ENCODE measurements at regions not wholly inside any gene's neighbourhood (a gene's known extent, or its start where the extent isn't known, plus 50 kb on each side); places are given as distances from the start of the nearest gene placed in this dataset.
"Not testable (repeated sequence)": the region's sequence is repeated elsewhere in the genome, so short reads cannot be mapped to it uniquely, and the experiment has no call there.

DNA sequence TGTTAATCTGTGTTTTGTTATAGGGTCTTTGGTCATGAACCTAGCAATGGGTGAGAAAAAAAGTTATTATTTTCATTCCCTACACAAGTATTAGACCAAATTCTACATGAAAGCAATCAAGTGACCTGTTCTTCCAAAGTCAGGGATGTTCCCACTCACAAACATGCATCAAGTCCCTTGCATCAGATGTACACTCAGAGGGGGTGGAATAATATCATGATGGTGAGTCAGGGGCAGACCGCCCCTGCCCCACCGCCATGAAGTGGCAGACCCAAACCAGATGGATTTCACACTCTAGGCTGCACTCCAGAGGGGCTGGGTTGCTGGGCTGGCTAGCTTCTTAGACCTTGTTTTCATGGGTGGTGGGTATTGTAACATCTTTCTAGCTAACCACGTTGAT, 91.4 kb downstream of the ACAA2 start:
- Histone ChIP-seq H3K14ac (ENCODE audit: insufficient read depth, low read length) (no peak overlapping the region), H3K27me3 (ENCODE audit: insufficient read depth, low read length) (no peaks in the 10 kb centered on the region), H3K23me2 (ENCODE audit: insufficient read length, low read depth, low read length, poor library complexity, severe bottlenecking) (no peaks in the 10 kb centered on the region), H2BK20ac (ENCODE audit: low read depth, low read length, poor library complexity, severe bottlenecking) (no peak overlapping the region), H3K23ac (ENCODE audit: insufficient read length, low read depth, low read length) (no peak overlapping the region), H4K8ac (replicated peaks; ENCODE audit: insufficient read length, low read depth, low read length) (no peak overlapping the region), H3K9ac (ENCODE audit: extremely low read depth, insufficient read length, low read length) (no peak overlapping the region), H3K4me1 (ENCODE audit: insufficient read depth, low read length) (peaks cover 6% of the 10 kb centered on the region; the same call in 1 of the 2 replicates), H3K9me3 (ENCODE audit: control insufficient read depth, low read depth, low read length) (no peaks in the 10 kb centered on the region), H3K4ac (ENCODE audit: low read depth, low read length) (no peak overlapping the region), H4K20me1 (ENCODE audit: control insufficient read depth, insufficient read depth, insufficient read length) (no peaks in the 10 kb centered on the region), H4K5ac (ENCODE audit: insufficient read length, low read depth, low read length) (no peak overlapping the region), H2BK5ac (ENCODE audit: insufficient read length, low read length) (no peak overlapping the region), H4K91ac (ENCODE audit: insufficient read length, low read depth, low read length) (no peak overlapping the region), H2AFZ (ENCODE audit: low read length) (no peak overlapping the region), H2BK15ac (ENCODE audit: low read depth, low read length) (no peak overlapping the region), H2BK12ac (ENCODE audit: insufficient read length, low read depth, low read length) (no peak overlapping the region), H3K18ac (ENCODE audit: insufficient read length, low read depth, low read length) (no peak overlapping the region), H3K4me2 (ENCODE audit: insufficient read depth, insufficient read length, low read length) (no peak overlapping the region), H3K79me2 (ENCODE audit: insufficient read depth, low read length) (no peaks in the 10 kb centered on the region), H3K27ac (ENCODE audit: insufficient read length, low read depth, low read length) (no peak overlapping the region), H2BK120ac (ENCODE audit: low read depth, low read length, poor library complexity, severe bottlenecking) (no peak overlapping the region), H3K79me1 (ENCODE audit: insufficient read depth, low read depth, low read length, poor library complexity, severe bottlenecking) (no peaks in the 10 kb centered on the region), H3T11ph (ENCODE audit: low read length) (no peak overlapping the region), H3K56ac (ENCODE audit: insufficient read length, low read depth, low read length) (no peak overlapping the region), H2AK5ac (ENCODE audit: insufficient read length, low read length) (no peak overlapping the region)
- Mint-ChIP-seq H3K27me3 (ENCODE audit: low read depth) (no peaks in the 10 kb centered on the region), H3K27ac (no peak overlapping the region), H3K9me3 (no peaks in the 10 kb centered on the region; a peak in 1 of 5 replicates), H3K36me3 (ENCODE audit: insufficient read depth in 1 of 3, low read depth in 3 of 3) (no peaks in the 10 kb centered on the region), H3K4me1 (peaks cover 20 to 21% of the 10 kb centered on the region in 2 experiments), H3K4me3 (no peak overlapping the region)
- TF ChIP-seq, protein P1, sequence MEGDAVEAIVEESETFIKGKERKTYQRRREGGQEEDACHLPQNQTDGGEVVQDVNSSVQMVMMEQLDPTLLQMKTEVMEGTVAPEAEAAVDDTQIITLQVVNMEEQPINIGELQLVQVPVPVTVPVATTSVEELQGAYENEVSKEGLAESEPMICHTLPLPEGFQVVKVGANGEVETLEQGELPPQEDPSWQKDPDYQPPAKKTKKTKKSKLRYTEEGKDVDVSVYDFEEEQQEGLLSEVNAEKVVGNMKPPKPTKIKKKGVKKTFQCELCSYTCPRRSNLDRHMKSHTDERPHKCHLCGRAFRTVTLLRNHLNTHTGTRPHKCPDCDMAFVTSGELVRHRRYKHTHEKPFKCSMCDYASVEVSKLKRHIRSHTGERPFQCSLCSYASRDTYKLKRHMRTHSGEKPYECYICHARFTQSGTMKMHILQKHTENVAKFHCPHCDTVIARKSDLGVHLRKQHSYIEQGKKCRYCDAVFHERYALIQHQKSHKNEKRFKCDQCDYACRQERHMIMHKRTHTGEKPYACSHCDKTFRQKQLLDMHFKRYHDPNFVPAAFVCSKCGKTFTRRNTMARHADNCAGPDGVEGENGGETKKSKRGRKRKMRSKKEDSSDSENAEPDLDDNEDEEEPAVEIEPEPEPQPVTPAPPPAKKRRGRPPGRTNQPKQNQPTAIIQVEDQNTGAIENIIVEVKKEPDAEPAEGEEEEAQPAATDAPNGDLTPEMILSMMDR (conservative IDR thresholded peaks at IDR 0.05), result no peak
- DNase-seq, result no peak
- no CpG with 5 or more reads among the region's 3 CpGs for WGBS (ENCODE audit: extremely low coverage, insufficient read length, low lambda C conversion rate)

DNA sequence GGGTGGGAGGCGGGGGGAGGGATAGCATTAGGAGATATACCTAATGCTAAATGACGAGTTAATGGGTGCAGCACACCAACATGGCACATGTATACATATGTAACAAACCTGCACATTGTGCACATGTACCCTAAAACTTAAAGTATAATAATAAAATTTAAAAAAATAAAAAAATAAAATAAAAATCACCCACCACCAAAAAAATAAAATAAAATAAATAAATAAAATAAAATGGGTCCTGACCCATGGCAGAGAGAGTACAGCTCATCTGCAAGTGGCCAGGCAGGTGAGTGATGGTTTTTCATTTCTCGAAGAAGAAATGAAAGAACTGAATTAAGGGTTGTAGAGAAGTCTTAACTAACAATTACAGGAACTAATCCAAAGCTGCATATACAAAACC, 92.4 kb downstream of the ACAA2 start:
- H3K9me3 Mint-ChIP-seq; H3K14ac ChIP-seq (ENCODE audit: insufficient read depth, low read length); H3T11ph ChIP-seq (ENCODE audit: low read length); H3K9ac ChIP-seq (ENCODE audit: extremely low read depth, insufficient read length, low read length); H2BK120ac ChIP-seq (ENCODE audit: low read depth, low read length, poor library complexity, severe bottlenecking); H3K23me2 ChIP-seq (ENCODE audit: insufficient read length, low read depth, low read length, poor library complexity, severe bottlenecking); H3K18ac ChIP-seq (ENCODE audit: insufficient read length, low read depth, low read length); H2BK15ac ChIP-seq (ENCODE audit: low read depth, low read length); H2BK12ac ChIP-seq (ENCODE audit: insufficient read length, low read depth, low read length); H3K56ac ChIP-seq (ENCODE audit: insufficient read length, low read depth, low read length); H2AK5ac ChIP-seq (ENCODE audit: insufficient read length, low read length); H3K4ac ChIP-seq (ENCODE audit: low read depth, low read length); H4K8ac ChIP-seq (replicated peaks; ENCODE audit: insufficient read length, low read depth, low read length); H3K27ac ChIP-seq (ENCODE audit: insufficient read length, low read depth, low read length); H3K4me1 ChIP-seq (ENCODE audit: insufficient read depth, low read length); H4K5ac ChIP-seq (ENCODE audit: insufficient read length, low read depth, low read length); H3K4me2 ChIP-seq (ENCODE audit: insufficient read depth, insufficient read length, low read length); H2BK5ac ChIP-seq (ENCODE audit: insufficient read length, low read length); H4K20me1 ChIP-seq (ENCODE audit: control insufficient read depth, insufficient read depth, insufficient read length); H3K36me3 Mint-ChIP-seq (ENCODE audit: insufficient read depth in 1 of 3, low read depth in 3 of 3); H3K4me3 Mint-ChIP-seq; H3K27me3 ChIP-seq (ENCODE audit: insufficient read depth, low read length); DNase-seq; H3K27me3 Mint-ChIP-seq (ENCODE audit: low read depth); H3K79me2 ChIP-seq (ENCODE audit: insufficient read depth, low read length); H2AFZ ChIP-seq (ENCODE audit: low read length); H3K9me3 ChIP-seq (ENCODE audit: control insufficient read depth, low read depth, low read length); H3K79me1 ChIP-seq (ENCODE audit: insufficient read depth, low read depth, low read length, poor library complexity, severe bottlenecking); H4K91ac ChIP-seq (ENCODE audit: insufficient read length, low read depth, low read length); H2BK20ac ChIP-seq (ENCODE audit: low read depth, low read length, poor library complexity, severe bottlenecking); H3K27ac Mint-ChIP-seq; H3K23ac ChIP-seq (ENCODE audit: insufficient read length, low read depth, low read length): not testable (repeated sequence)
- peaks cover 11 to 14% of the 10 kb centered on the region in 2 experiments for H3K4me1 Mint-ChIP-seq
- WGBS (ENCODE audit: extremely low coverage, insufficient read length, low lambda C conversion rate), result no CpG with 5 or more reads among the region's 3 CpGs
